GM12873 (cell line): ENCODE measurements at regions not wholly inside any gene's neighbourhood (a gene's known extent, or its start where the extent isn't known, plus 50 kb on each side); places are given as distances from the start of the nearest gene placed in this dataset.

Experiments used
- CTCF ChIP-seq: IDR thresholded peaks from 2 replicates; pipeline ENCODE4 v1.5.1; 2012; ENCODE audit warnings: low read depth, mild to moderate bottlenecking, moderate library complexity, low read length, control low read depth; ENCODE audit not compliant: insufficient read depth; ENCODE audit errors: missing control alignments

- no peak for TF ChIP-seq CTCF
Measured at GRCh38 chr6:48377115-48377514, 266.1 kb upstream of the PTCHD4 start.

GRCh38 chr6:48369100-48369499, 258.1 kb upstream of the PTCHD4 start:
- TF ChIP-seq CTCF = no peak

GRCh38 chr6:48325701-48326100, 214.7 kb upstream of the PTCHD4 start:
- TF ChIP-seq CTCF = no peak

- no peak for TF ChIP-seq CTCF
Measured at GRCh38 chr6:48318670-48319069, 207.7 kb upstream of the PTCHD4 start.

GRCh38 chr6:48315915-48316314, 204.9 kb upstream of the PTCHD4 start:
- no peak for TF ChIP-seq CTCF

GRCh38 chr6:48315051-48315719, 204.2 kb upstream of the PTCHD4 start:
- TF ChIP-seq CTCF = no peak

- TF ChIP-seq CTCF = no peak
Measured at GRCh38 chr6:48311301-48311700, 200.3 kb upstream of the PTCHD4 start.
